Activated T-helper 17 cell treated with anti-CD3 and anti-CD28 coated beads, Interleukin-2, amount 50 U/mL, for 72 hours (primary cell): ENCODE measurements at regions not wholly inside any gene's neighbourhood (a gene's known extent, or its start where the extent isn't known, plus 50 kb on each side); places are given as distances from the start of the nearest gene placed in this dataset.

Experiments used
- ATAC-seq: fragments of 150-1000 bp; cut with Tn5 transposase; replicated peaks from 2 replicates; pipeline ENCODE4 v1.10.0; 2021; ENCODE audit warnings: mild to moderate bottlenecking, moderate library complexity
- H3K27ac Mint-ChIP-seq: one replicate; pipeline ENCODE4 v1.8.0; 2022; ENCODE audit warnings: mixed read lengths
- H3K27me3 Mint-ChIP-seq: one replicate; pipeline ENCODE4 v1.8.0; 2022; ENCODE audit warnings: mixed read lengths
- H3K36me3 Mint-ChIP-seq: one replicate; pipeline ENCODE4 v1.8.0; 2022; ENCODE audit warnings: low read depth, mild to moderate bottlenecking, mixed read lengths
- H3K4me1 Mint-ChIP-seq: one replicate; pipeline ENCODE4 v1.8.0; 2022; ENCODE audit warnings: mixed read lengths
- H3K4me3 Mint-ChIP-seq: one replicate; pipeline ENCODE4 v1.8.0; 2022; ENCODE audit warnings: mild to moderate bottlenecking, mixed read lengths
- H3K9me3 Mint-ChIP-seq: one replicate; pipeline ENCODE4 v1.8.0; 2022; ENCODE audit warnings: mixed read lengths

DNA sequence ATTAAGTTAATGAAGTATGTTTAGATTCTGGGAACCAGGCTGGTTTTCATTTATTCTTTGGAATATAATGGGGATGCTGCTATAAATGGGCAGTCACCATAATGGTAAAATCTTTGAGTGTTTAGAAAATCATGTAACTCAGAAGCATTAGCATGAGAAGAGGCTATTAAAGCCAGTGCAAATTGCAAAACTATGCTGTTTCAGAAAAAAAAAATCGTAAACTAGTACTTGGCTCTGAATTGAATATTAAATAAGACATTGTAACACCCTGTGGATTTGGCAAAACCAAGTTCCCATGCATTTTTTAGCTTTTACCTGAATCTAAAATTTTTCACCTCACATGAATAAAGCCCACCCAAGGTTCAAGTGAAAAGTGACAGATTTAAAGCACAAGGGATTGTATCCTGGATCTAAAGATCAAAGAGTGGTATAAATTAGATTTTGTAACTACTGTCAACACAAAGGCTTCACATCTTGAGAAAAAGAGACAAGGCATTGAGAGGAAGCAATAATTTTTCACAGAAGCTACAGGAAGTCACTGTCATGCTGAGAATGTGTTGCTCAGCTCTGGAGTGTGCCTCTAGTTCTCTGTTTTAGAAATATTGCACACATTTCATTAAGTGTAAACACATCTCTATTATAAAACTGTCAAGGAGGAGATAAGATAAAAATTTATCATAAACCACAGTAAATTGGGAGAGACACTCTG lies 142.2 kb downstream of the ABCA8 start:
- Mint-ChIP-seq H3K36me3 (no peaks in the 10 kb centered on the region), H3K27me3 (peaks cover 18% of the 10 kb centered on the region), H3K27ac (no peak overlapping the region), H3K9me3 (peaks cover 3% of the 10 kb centered on the region), H3K4me3 (no peak overlapping the region), H3K4me1 (no peaks in the 10 kb centered on the region)
- no peak for ATAC-seq

GRCh38 chr17:68809148-68809547 lies 146.0 kb downstream of the ABCA8 start:
- Mint-ChIP-seq H3K27me3 (peaks cover 4% of the 10 kb centered on the region), H3K36me3 (no peaks in the 10 kb centered on the region), H3K4me1 (no peaks in the 10 kb centered on the region), H3K4me3 (no peak overlapping the region), H3K9me3 (peaks cover 7% of the 10 kb centered on the region), H3K27ac (no peak overlapping the region)
- ATAC-seq, result no peak

- Mint-ChIP-seq H3K36me3 (no peaks in the 10 kb centered on the region), H3K9me3 (peaks cover 7% of the 10 kb centered on the region), H3K27me3 (no peaks in the 10 kb centered on the region), H3K4me1 (no peaks in the 10 kb centered on the region), H3K27ac (no peak overlapping the region), H3K4me3 (no peak overlapping the region)
- no peak for ATAC-seq
These were observed 147.0 kb downstream of the ABCA8 start for GRCh38 chr17:68807998-68808772.

DNA sequence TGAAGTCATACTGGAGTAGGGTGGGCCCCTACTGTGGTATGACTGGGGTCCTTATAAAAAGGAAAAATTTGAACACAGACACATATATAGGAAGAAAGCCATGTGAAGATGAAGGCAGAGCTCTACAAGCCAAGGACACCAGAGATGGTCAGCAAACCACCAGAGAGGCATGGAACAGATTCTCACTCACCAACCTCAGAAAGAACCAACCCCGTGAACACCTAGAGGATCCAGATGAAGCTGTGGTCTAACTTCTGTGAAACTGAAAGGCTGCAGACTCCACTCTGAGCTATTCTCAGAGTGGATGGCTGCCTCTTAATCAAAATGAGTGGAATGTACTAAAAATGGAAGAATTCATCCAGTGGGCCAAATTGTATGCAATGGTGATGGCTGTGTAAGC lies 149.6 kb downstream of the ABCA8 start:
- no peak for ATAC-seq
- peaks cover 4% of the 10 kb centered on the region for H3K27me3 Mint-ChIP-seq
- H3K4me3 Mint-ChIP-seq, result no peak overlapping the region
- H3K27ac Mint-ChIP-seq, result no peak overlapping the region
- no peaks in the 10 kb centered on the region for H3K4me1 Mint-ChIP-seq
- H3K9me3 Mint-ChIP-seq, result peaks cover 5% of the 10 kb centered on the region
- no peaks in the 10 kb centered on the region for H3K36me3 Mint-ChIP-seq

DNA sequence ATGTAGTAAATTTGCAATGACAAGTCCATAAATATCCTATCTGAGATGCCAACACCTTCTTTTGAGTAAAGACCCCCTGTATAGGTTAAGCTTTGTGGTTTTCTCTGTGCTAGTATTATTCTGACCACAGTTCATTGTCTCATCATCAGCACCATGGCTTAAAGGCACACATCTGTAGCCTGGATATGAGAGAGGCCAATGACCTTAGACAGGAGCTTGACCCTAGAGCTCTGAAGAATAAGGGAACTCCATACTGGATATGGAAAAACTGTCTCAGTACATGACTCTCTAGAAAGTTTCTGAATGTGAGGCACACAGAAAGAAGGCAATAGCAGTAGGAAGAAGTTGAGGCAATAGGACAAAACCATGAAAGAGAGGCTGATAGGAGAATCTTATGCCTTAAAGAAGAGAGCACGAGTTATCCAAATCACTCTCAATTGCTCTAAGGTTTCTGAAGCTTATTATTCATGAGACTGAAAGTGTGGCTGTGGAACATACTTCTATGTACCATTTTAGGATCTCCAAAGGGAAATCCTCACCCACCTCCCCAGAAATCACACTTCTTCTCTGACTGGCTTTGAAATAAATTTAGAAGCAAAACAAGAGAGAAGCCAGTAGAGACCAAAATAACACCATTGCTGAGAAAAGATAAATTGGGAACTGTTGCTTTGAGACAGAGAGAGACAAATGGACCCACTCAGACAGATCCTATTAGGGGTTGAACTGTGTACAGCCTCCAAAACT lies 150.2 kb downstream of the ABCA8 start:
- Mint-ChIP-seq H3K27ac (no peak overlapping the region), H3K4me1 (no peaks in the 10 kb centered on the region), H3K4me3 (no peak overlapping the region), H3K9me3 (peaks cover 5% of the 10 kb centered on the region), H3K36me3 (no peaks in the 10 kb centered on the region), H3K27me3 (peaks cover 7% of the 10 kb centered on the region)
- no peak for ATAC-seq

DNA sequence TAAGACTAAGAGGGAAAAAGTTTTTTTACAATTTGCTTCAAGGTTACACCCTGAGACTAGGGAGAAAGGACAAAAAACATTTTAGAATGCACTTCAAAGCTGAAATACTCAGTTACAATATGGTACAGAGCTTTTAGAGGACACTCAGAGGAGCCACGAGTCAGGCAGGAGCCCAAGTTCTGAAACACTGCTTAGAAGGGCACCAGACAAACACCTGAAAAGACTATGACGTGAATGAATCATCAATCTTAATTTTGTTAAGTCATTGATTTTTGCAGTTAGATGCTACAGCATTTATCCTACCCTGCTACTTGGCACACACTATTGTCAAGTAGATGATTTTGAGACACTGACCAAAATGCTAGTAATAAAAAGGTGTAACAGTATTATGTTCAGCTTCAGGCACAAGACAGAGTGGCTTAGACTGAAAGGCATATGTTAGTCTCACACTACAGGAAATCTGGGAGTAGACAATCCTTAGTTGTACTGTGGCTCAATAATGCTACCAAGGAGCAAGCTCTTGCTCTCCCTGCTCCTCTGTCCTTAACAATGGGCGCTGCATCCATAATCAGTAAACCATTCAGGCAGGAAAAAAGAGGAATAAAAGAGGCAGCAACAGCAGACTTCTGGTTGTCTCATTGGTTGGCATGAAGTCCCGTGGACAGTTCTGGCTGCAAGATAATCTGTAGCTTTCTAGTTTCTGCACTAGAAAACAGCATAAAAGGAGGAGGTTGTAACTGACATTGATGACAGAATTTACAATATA lies 151.8 kb downstream of the ABCA8 start:
- ATAC-seq, result no peak
- H3K4me1 Mint-ChIP-seq, result no peaks in the 10 kb centered on the region
- H3K27me3 Mint-ChIP-seq, result peaks cover 11% of the 10 kb centered on the region
- H3K4me3 Mint-ChIP-seq, result no peak overlapping the region
- H3K36me3 Mint-ChIP-seq, result no peaks in the 10 kb centered on the region
- H3K27ac Mint-ChIP-seq, result no peak overlapping the region
- H3K9me3 Mint-ChIP-seq, result peaks cover 5% of the 10 kb centered on the region

- no peaks in the 10 kb centered on the region for H3K36me3 Mint-ChIP-seq
- peaks cover 18% of the 10 kb centered on the region for H3K27me3 Mint-ChIP-seq
These were observed 153.6 kb downstream of the ABCA8 start for GRCh38 chr17:68801335-68802247.

GRCh38 chr17:68800751-68801150 lies 154.4 kb downstream of the ABCA8 start:
- H3K36me3 Mint-ChIP-seq, result no peaks in the 10 kb centered on the region
- peaks cover 26% of the 10 kb centered on the region for H3K27me3 Mint-ChIP-seq
- no peak overlapping the region for H3K27ac Mint-ChIP-seq
- H3K4me1 Mint-ChIP-seq, result no peaks in the 10 kb centered on the region
- H3K4me3 Mint-ChIP-seq, result no peak overlapping the region
- no peak for ATAC-seq
- H3K9me3 Mint-ChIP-seq, result peaks cover 5% of the 10 kb centered on the region

More at GRCh38 chr17:68801335-68802247, 153.6 kb downstream of the ABCA8 start:
- H3K4me3 Mint-ChIP-seq, result no peak overlapping the region
- no peak overlapping the region for H3K27ac Mint-ChIP-seq
- no peaks in the 10 kb centered on the region for H3K4me1 Mint-ChIP-seq
- no peak for ATAC-seq
- peaks cover 5% of the 10 kb centered on the region for H3K9me3 Mint-ChIP-seq

GRCh38 chr17:68794636-68795434 lies 160.4 kb downstream of the ABCA8 start:
- Mint-ChIP-seq H3K36me3 (no peaks in the 10 kb centered on the region), H3K4me3 (peak overlapping the region; percentile 58), H3K4me1 (no peaks in the 10 kb centered on the region), H3K27ac (peak overlapping the region; percentile 26), H3K27me3 (peaks cover 38% of the 10 kb centered on the region), H3K9me3 (no peaks in the 10 kb centered on the region)
- ATAC-seq, result no peak

GRCh38 chr17:68792873-68793272 lies 162.3 kb downstream of the ABCA8 start:
- Mint-ChIP-seq H3K27me3 (peaks cover 45% of the 10 kb centered on the region), H3K4me3 (no peak overlapping the region), H3K36me3 (no peaks in the 10 kb centered on the region), H3K27ac (no peak overlapping the region), H3K4me1 (no peaks in the 10 kb centered on the region), H3K9me3 (no peaks in the 10 kb centered on the region)
- no peak for ATAC-seq

DNA sequence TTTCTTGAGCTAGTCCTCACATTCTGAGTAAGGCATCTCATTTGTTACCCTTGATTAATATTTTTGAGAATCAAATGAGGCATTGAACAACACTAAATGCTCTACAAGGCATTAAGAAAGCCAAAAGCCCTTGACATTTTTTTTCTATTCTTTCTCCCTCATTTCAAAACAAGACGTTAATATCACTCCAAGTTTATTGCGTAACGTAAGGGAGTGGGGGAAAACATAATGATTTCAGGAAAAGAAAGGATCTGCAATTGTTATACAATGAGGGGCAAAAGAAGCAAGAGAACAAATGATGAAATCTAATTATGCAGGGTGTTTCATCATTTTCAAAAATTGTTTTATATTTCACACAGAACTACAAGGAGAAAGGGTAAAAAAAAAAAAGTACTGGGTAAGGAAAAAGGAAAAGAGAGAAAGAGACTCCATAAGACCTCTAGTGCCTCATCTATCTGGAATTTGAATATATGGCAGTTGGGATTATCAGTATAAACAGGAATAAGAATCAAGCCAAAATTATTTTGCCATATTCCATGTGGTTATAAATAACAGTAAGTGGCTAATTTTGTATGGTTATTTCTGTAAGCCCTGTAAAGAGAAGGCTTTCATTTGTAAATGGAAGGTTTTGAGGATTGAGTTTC lies 163.0 kb downstream of the ABCA8 start:
- no peak overlapping the region for H3K4me3 Mint-ChIP-seq
- H3K4me1 Mint-ChIP-seq, result no peaks in the 10 kb centered on the region
- no peak for ATAC-seq
- H3K27ac Mint-ChIP-seq, result no peak overlapping the region
- H3K36me3 Mint-ChIP-seq, result no peaks in the 10 kb centered on the region
- no peaks in the 10 kb centered on the region for H3K9me3 Mint-ChIP-seq
- H3K27me3 Mint-ChIP-seq, result peaks cover 46% of the 10 kb centered on the region

DNA sequence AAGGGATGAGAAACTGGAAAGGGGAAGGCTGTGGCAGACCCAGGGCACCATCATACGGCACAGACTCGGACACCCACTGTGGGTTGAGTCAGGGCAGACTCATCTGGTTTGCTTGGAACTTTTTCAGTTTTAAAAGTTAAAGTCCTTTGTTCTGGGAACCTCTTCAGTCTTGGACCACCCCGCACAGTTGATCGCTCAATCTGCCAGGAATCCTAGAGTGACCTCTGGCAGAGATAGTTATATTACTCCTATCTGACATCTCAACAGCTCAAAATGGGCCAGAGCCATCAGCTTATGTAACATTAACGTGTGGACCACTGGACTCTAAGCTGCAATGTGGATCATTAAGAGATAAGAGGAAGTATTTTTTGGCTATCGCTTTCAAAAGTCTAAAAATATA lies 164.3 kb downstream of the ABCA8 start:
- Mint-ChIP-seq H3K27ac (no peak overlapping the region), H3K9me3 (no peaks in the 10 kb centered on the region), H3K4me1 (no peaks in the 10 kb centered on the region), H3K27me3 (peaks cover 39% of the 10 kb centered on the region), H3K36me3 (no peaks in the 10 kb centered on the region), H3K4me3 (no peak overlapping the region)
- no peak for ATAC-seq
